ENCODE measurements at regions not wholly inside any gene's neighbourhood (a gene's known extent, or its start where the extent isn't known, plus 50 kb on each side); places are given as distances from the start of the nearest gene placed in this dataset.
A peak's percentile ranks its signal among the peaks of the same experiment; 100 is the strongest.
"Not testable (repeated sequence)": the region's sequence is repeated elsewhere in the genome, so short reads cannot be mapped to it uniquely, and the experiment has no call there.

GRCh38 chr9:33737811-33738606 lies 57.4 kb upstream of the PRSS3 start:
- no peak overlapping the region for H3K4me3 ChIP-seq (ENCODE audit: low read depth, low read length)
- in situ Hi-C loops (cut with HindIII; ENCODE audit: low sequenced_read_pairs): no loop called here

GRCh38 chr9:33739398-33739797 lies 56.0 kb upstream of the PRSS3 start:
- no peak for DNase-seq (ENCODE audit: low read depth)
- H3K4me3 ChIP-seq (ENCODE audit: low read depth, low read length): no peak overlapping the region
- in situ Hi-C loops (cut with HindIII; ENCODE audit: low sequenced_read_pairs): no loop called here
- TF ChIP-seq CTCF (IDR thresholded peaks at IDR 0.05; ENCODE audit: low read depth, low read length, missing control alignments): no peak

More at GRCh38 chr9:33737811-33738606, 57.4 kb upstream of the PRSS3 start:
- DNase-seq (ENCODE audit: low read depth): peak; percentile 32
- peak; percentile 78 for TF ChIP-seq CTCF (IDR thresholded peaks at IDR 0.05; ENCODE audit: low read depth, low read length, missing control alignments)

- no peak for TF ChIP-seq CTCF (IDR thresholded peaks at IDR 0.05; ENCODE audit: low read depth, low read length, missing control alignments)
- no peak for DNase-seq (ENCODE audit: low read depth)
- no peak overlapping the region for H3K4me3 ChIP-seq (ENCODE audit: low read depth, low read length)
- in situ Hi-C loops (cut with HindIII; ENCODE audit: low sequenced_read_pairs): no loop called here
Observed at GRCh38 chr9:33740075-33740474, 55.3 kb upstream of the PRSS3 start.

GRCh38 chr9:33740958-33741357 lies 54.4 kb upstream of the PRSS3 start:
- DNase-seq (ENCODE audit: low read depth); H3K4me3 ChIP-seq (ENCODE audit: low read depth, low read length); in situ Hi-C loops (cut with HindIII; ENCODE audit: low sequenced_read_pairs): not testable (repeated sequence)

- TF ChIP-seq CTCF (IDR thresholded peaks at IDR 0.05; ENCODE audit: low read depth, low read length, missing control alignments): no peak
- H3K4me3 ChIP-seq (ENCODE audit: low read depth, low read length): no peak overlapping the region
- in situ Hi-C loops (cut with HindIII; ENCODE audit: low sequenced_read_pairs): no loop called here
- DNase-seq (ENCODE audit: low read depth): no peak
Observed at GRCh38 chr9:33742051-33742450, 53.3 kb upstream of the PRSS3 start.

GRCh38 chr9:33742519-33742918 lies 52.8 kb upstream of the PRSS3 start:
- TF ChIP-seq CTCF (IDR thresholded peaks at IDR 0.05; ENCODE audit: low read depth, low read length, missing control alignments): no peak
- no peak overlapping the region for H3K4me3 ChIP-seq (ENCODE audit: low read depth, low read length)
- no peak for DNase-seq (ENCODE audit: low read depth)
- in situ Hi-C loops (cut with HindIII; ENCODE audit: low sequenced_read_pairs): no loop called here
